Posterior cingulate gyrus (tissue), 11 donors: ENCODE measurements at regions not wholly inside any gene's neighbourhood (a gene's known extent, or its start where the extent isn't known, plus 50 kb on each side); places are given as distances from the start of the nearest gene placed in this dataset.
"Not testable (repeated sequence)": the region's sequence is repeated elsewhere in the genome, so short reads cannot be mapped to it uniquely, and the experiment has no call there.

ENCODE experiments used
- DNase-seq, 10 donors: peaks; one replicate each; pipeline versions ENCODE4 v3.0.0 to v3.0.0-alpha.2; 2020 to 2021; ENCODE audit warnings: mixed read lengths in 3 of 10
- intact Hi-C: fragments of 100-400 bp; cut with DNase I; formaldehyde crosslinking; loops from one replicate; pipeline ENCODE4 v1.15.1; 2023

DNA sequence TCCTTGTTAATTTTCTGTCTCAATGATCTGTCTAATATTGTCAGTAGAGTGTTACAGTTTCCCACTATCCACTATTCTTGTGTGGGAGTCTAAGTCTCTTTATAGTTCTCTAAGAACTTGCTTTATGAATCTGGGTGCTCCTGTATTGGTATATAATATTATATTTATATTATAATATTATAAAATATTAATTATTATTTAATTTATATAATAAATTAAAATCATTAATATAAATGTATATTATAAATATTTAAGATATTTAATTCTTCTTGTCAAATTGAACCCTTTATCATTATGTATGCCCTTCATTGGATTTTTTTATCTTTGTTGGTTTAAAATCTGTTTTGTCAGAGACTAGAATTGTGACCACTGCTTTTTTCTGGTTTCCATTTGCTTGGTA lies 1950.2 kb upstream of the LRRTM1 start:
- DNase-seq: no peak
- intact Hi-C loops: no loop called here

DNA sequence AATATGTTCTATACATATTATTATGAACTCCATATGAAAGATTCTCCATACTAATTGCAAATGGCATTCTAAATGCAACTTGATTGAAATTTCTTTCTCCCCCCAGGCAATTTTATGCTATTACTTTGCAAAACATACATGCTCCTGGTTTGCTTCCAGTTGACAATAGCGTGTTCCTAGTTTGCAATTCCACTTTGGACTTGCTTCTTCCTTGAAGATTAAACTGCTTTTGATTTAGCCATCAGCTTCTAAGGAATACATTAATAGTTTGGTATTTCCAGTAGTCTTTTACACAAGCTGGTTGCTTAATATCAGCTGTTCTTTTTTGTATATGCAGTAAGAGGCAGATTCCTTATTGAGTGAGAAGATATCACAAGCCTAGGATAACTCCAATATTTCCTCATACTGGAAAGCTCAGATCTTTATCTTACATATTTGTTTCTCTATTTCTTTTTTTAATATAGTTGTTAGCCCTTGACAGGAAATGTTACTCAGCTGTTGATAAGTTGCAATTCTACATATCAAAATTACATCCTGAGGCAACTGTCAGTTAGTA lies 1941.7 kb upstream of the LRRTM1 start:
- intact Hi-C loops: no loop called here
- no peak for DNase-seq

DNA sequence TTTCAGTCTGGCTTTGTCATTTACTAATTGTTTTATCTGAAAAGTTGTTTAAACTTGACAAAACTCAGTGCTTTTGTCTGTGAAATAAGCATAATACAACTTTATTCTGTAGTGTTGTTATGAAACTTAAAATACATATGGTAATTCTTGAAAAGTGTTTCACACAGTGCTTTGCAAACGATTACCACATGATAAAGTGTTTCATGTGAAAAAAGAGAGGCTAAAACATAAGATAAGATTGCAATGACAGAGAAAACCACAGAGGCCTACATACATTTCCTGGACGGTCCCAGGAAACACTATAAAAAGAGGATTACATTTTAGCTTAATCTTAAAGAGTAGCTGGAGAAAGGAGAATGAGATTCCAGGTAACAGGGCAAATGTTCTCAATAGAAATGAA lies 1934.6 kb upstream of the LRRTM1 start:
- DNase-seq: no peak
- intact Hi-C loops: no loop called here

DNA sequence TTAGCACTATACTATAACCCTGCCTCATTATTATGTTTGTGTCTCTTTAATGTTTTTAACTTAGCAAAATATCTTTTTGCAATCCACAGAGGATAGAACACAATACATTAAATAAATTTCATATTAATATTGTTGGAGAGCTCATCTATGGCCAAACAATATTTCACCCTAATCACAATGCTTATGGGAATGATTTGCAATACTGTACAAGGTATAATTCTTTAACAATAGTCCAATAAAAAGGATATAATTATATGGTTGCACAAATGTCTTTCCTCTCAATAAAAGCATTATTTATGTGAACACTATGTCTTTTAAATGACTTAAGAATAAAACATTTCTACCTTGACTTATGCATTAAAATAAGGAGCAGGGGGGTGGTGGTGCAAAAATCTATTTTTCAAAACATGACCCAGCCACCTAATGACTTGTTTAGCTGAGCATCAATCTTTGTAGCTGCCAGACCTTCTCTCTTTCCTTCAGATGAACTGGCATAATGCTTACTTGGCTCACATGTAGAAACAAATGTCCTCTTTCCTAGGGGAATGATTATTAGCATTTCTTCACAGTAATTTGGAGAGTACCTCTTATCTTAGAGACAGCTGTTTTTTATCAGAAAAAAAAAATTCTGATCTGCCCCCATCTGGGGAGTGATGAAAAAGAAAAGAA lies 1933.6 kb upstream of the LRRTM1 start:
- no peak for DNase-seq
- intact Hi-C loops: no loop called here

DNA sequence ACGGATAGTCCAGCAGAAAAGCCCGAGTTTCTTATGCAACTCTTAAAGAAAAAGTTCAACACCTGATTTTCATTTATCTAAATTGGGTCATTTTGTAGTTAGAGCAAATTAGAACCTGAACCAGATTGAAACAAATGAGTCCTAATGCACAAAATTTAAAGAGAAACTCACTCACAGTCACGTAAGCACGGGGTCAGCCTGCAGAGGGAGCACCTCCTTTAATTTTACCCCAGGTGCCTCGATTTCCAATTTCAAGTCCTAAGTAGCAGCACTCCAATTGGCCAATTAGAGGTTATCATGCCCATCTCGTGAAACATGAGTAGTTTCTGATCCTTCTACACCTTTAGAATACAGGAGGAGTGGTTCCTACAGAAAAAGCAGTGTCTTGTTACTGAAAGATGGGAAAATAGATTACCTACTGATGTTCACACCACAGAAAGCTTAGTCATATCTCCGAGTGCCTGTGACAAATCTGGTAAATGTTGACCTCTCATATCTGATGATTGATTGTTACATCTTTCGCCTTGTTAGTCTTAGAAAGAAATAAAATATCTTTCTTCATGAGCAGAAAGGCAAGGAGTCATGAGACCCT lies 1929.8 kb upstream of the LRRTM1 start:
- no peak for DNase-seq
- intact Hi-C loops: no loop called here

DNA sequence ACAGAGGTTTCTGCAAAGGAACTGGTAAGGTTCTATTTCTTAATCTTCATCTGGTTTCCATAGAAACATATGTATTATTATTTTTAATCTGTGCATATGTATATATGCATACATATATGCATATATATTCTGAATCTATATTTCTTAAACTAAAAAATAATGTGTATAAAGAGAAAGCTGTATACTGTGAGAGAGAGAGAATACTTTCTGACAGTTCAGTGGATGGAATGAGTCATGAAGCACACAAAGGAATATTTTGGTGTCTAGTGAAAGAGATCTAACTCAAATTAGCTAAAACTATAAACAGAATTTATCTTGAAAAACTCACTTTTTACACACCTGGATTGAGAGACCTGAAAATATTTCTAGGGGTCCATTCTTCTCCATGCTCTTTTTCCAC lies 1929.3 kb upstream of the LRRTM1 start:
- intact Hi-C loops: no loop called here

DNA sequence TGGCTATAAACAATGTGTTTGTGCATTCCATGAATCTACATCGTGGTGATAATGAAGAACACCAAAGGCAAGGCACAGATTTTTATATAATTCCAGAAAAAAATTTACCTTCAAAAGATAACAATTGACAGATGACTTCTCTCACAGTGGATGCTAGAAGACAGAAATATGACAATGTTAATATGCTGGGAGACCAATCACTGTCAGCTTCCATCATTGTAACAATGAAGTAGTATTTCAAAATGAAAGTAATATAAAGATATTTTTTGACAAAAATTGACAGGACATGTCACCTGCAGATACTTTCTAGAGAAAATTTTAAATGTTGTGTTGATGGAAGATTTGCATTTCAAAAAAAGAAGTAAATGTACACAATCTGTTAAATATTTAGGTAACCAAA lies 1925.9 kb upstream of the LRRTM1 start:
- intact Hi-C loops: no loop called here

More for the DNA sequence above, 1929.3 kb upstream of the LRRTM1 start:
- DNase-seq: no peak

DNA sequence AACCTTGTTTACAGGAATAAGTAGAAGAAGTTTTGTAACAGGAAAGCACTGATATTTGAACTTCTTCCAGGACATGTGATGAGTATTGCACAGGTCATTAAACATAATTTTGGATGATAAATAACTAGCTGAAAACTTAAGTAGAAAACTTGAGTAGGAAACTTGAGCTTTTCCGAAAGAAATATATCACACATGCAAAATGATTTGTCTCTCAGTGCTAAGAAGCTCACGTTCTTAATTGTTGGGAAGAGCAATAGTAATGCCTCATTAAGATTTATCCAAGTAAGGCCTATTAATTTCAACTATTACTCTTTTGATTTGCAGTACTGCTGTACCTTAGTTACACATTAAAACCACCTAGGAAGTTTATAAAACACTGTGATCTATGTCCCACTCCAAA lies 1921.9 kb upstream of the LRRTM1 start:
- intact Hi-C loops: no loop called here

More for the DNA sequence above, 1925.9 kb upstream of the LRRTM1 start:
- no peak for DNase-seq

DNA sequence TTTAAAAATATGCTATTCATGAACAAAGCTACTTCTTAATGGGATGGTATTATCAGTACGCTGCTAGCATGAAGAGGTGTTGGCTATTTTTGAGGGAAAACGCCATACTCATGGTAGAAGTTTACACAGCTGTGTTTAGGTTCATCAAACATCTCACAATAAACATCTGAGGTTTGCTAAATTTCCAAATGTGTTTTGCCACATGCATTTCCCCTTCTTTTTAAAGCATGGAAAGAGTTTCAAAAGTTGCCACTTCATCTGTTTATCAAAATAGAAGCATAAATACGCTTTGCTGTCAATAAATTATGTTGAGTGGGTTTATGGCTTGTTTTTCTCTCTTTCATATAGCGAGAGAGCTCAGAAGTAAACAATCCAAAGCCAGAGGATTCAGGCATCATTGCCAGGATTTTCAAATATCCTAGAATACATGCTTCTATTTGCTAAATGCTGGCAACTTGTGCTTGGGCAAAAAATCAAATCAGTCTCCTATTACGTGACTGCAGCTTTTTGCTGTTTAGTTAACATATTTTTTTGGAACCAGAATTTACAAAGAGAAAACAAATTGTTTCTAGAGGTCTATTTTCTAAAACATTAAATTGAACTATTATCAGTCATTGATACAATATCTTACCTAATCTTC lies 1919.9 kb upstream of the LRRTM1 start:
- intact Hi-C loops: no loop called here
- no peak for DNase-seq

More for the DNA sequence above, 1921.9 kb upstream of the LRRTM1 start:
- DNase-seq: no peak

DNA sequence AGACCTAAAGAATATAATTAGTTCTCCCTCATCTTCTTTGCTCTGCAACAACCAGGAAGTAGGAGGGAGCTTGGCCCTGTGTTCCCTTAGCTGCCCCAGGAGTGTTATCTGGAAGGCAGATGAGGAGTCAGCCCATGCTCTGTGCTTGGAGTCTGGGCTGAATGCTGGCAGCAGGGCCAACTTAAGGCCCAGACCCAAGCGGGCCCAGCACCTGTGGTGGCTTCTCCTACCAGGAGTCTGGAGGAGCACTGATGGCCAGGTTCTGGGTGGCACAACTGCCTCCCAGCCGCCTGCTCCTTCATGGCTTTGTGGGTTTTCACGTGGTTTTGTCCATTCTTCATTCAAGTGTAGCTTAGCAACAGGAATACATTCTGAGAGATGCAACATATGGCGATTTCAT lies 1910.7 kb upstream of the LRRTM1 start:
- peak in 4 of 10 donors; percentile 5 to 72 (median 64) for DNase-seq
- intact Hi-C loops: no loop called here

DNA sequence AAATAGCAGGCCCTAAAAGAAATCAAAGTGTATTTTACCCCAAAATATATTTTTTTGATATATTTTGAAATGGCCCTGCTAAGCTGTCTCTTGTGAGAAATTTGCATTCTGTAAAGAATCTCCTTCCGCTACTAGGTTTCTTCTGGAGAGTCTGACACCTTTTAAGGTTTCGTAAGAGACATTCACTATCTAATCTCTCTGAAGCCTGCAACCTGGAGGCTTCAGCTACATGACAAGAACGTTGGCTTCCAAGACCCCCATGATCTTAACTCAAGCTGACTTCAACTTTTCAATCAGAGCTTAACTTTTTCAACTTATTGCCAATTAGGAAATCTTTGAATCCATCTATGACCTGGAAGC lies 1894.9 kb upstream of the LRRTM1 start:
- intact Hi-C loops: no loop called here
- DNase-seq: no peak

DNA sequence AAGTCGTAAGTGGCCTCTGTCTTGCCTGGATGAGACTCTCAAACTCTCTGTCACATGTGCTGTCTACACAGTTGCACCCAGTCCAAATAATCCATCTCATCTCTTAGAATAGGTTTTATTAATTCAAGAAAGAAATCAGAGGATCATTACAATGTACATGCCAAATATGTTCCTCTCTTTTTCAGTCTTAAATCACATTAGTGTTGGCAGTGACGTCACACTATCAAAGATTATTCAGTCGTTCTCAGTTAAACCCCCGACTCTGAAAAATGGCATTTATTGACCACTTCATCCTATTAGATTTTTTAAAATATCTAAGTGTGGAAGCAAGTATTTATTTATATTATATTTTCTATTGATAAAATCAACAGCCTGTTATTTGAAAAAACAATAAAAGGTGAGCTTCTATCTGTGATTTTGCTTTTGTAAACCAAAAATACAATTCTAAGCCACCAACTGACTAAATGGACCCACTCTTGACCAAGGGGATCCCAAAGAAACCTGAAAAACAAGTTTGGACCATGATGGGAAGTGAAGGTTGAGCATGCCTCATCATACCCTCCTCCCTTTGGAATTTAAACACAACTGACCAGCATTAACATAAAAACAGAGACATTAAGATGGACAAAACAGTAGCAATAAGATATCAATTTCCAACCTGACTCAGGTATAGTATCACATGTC lies 1894.4 kb upstream of the LRRTM1 start:
- no peak for DNase-seq
- intact Hi-C loops: no loop called here

DNA sequence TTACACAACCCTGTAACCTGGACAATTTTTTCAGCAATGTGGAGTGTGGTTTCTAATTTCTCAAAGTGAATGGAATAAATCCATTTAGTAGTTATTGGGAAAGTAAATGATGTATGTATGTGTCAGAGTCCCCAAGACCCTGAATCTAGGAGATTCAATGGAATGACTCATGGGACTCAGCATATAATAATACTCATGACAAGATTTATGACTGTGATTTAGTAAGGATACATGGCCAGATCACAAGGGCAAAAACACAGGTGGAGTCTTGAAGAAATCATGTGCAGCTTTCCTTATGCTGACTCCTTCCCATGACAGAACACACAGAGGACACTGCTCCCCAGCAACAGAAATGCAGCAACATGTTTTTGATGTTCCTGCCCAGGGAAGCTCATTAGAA lies 1877.7 kb upstream of the LRRTM1 start:
- intact Hi-C loops: no loop called here
- no peak for DNase-seq

DNA sequence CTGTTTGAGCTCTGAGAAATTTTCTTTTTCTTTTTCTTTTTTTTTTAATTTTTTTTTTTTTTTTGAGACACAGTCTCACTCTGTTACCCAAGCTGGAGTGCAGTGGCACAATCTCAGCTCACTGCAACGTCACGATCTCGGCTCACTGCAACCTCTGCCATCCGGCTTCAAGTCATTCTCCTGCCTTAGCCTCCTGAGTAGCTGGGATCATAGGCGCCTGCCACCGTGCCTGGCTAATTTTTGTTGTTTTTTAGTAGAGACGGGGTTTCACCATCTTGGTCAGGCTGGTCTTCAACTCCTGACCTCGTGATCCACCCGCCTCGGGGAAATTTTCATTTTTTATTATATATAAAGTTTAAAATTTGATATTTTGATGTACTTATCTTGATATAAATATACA lies 1870.7 kb upstream of the LRRTM1 start:
- DNase-seq, intact Hi-C loops: not testable (repeated sequence)

DNA sequence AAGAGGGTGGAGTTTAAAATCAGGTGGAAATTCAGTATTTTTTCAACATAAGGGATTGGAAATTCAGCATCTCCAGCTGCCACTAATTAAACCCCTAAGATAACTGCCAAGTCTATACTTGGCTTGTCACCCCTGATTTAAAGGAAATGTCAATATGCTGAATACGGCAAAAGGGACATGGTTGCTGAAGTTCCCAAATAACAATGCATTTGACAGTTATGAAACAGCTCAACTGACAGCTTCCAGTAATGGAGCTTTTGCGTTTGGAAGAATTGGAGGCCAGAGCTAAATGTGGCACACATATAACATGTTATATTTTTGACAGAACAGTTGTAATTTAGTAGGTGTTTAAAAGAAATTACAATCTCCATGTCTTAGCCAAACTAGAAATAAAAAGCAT lies 1867.9 kb upstream of the LRRTM1 start:
- intact Hi-C loops: no loop called here
- no peak for DNase-seq

DNA sequence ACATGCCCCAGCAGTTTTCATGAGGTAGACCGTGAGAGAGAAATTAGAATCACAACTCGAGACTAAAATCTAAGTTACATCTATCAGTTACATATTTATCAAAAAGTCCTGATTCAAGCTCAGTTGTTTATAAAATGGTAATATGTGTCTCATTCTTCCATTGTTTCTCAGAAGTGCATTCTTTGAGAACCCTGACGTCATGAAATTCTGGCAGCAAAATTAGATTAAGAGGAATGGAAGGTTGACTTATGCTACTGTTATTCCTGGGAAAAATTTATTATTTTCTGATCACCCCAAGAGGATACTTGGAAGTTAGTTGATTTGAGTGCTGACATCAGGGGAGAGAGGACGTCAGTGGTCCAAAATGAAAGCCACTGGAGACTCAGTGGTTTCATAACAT lies 1864.8 kb upstream of the LRRTM1 start:
- intact Hi-C loops: no loop called here
- DNase-seq: no peak

DNA sequence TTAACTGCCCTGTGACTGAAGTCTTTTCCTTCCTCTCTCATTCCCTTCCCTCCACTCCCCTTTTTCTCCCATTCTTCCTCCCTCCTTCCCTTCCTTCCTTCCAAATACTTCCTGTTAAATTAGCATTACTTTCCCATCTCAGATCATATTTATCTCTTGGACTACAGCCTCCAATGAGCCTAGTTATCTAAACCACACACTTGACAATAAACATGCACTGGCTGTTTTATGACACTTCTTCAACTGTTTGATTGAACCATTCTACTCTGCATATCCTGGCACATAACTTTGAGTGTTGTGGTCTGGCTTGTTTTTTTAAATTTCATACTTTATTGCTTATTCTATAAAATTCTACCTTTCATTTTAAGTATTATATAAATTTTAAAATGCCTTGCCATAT lies 1860.8 kb upstream of the LRRTM1 start:
- DNase-seq: no peak
- intact Hi-C loops: no loop called here

DNA sequence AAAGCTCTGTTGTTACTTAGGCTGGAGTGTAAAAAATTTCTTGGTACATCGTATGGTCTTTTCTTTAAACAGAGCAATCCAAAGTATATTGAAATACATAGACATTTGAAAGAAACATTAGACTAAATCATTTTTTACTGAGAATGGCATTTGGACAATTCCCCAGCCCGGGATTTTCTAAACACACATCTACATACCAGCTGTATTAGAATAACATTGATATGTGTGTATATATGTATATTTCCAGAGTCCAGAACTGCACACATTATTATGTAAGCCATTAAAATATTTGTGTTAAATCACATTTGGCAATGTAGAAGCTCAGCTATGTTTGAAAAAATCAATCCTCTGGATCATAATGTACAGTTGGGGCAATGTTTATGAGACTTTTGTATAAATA lies 1853.6 kb upstream of the LRRTM1 start:
- intact Hi-C loops: no loop called here
- DNase-seq: no peak

DNA sequence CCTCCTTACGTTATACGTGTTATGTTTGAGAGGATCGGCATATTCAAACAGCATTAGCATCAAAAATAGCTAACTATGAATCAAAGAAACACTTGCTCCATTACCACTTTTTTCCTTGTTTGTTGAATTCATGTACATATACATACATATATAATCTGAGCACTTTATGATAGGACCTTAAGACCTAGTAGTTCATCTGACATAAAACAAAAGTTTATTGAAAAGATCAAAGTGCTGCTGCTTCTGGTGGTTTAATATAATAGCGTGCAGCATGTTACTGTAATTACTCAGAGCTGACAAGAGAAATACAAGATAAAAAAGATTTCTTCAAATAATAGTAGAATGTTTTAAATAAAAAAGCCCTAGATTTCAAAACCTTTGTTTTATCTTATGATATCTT lies 1850.9 kb upstream of the LRRTM1 start:
- DNase-seq: no peak
- intact Hi-C loops: no loop called here

DNA sequence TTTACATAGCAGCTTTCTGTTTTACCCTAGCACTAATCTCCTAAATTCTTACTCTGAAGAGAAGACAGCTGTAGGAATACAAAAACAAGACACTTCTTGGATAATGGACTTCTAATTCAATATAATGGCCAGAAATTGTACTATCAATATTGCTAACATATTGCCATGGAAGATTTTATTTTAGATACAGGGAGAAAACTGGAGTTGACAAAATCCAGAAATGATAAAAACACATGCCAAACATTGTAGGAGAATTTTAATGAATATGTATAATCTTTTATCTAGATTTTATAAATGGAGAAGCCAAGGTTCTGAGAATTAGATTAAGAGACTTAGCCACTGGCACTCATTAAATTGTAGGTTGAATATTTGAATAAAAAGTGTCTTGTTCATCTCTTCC lies 1838.8 kb upstream of the LRRTM1 start:
- DNase-seq: no peak
- intact Hi-C loops: no loop called here

DNA sequence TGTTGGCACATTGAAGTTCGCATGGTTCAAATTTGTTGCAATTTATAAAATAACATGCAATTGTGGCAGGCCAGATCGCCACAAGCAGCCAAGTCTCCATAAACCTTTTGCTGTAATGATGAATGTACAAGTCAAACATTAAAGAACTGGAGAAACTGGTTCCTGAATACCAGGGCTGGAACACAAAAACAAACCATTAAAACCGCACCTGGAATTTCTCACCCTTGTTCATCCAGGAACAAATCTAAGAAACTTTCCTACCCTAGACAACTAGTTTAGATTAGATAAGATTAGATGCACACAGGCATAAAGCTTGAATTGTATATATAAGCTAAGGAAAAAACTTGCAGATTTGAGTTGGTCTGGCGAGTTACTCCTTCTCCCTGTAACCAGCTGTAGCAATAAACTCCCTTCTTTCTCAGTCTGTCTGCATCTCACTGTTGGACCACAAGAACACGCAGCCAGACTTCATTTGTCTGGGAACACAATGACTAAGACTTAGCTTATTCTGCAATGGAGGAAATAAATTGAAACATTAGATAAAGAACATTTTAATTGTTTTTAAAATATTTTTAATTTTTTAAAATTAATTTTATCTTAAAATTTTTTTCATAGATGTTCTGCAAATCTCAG lies 1835.5 kb upstream of the LRRTM1 start:
- intact Hi-C loops: no loop called here
- no peak for DNase-seq
